SK-N-SH (cell line): ENCODE measurements at regions not wholly inside any gene's neighbourhood (a gene's known extent, or its start where the extent isn't known, plus 50 kb on each side); places are given as distances from the start of the nearest gene placed in this dataset.

Experiments used
- CTCF ChIA-PET: fragments of 300-600, 350-600 bp; formaldehyde crosslinking; extraction: SDS; loops from one replicate; lab custom pipeline; 2021; lab: Yijun Ruan, JAX
- POLR2A ChIA-PET: fragments of 350-600 bp; sonication (Branson Sonifier 250); formaldehyde crosslinking; extraction: SDS; loops from one replicate; lab custom pipeline; 2020; ENCODE audit warnings: antibody characterized with exemption, inconsistent platforms; lab: Yijun Ruan, JAX
- DNase-seq: peaks from one replicate; pipeline ENCODE4 v3.0.0; 2012
- H2AFZ ChIP-seq: fragments of 200-600 bp; sonication (generic); 2 replicates; pipeline ENCODE4 v1.8.1; 2016; ENCODE audit warnings: antibody characterized with exemption, mild to moderate bottlenecking, low read depth
- H3F3A ChIP-seq: fragments of 200-600 bp; sonication (generic); replicated peaks from 2 replicates; pipeline ENCODE3; 2016; ENCODE audit warnings: antibody characterized with exemption, mild to moderate bottlenecking; ENCODE audit not compliant: insufficient read depth
- H3K27ac ChIP-seq, 2 experiments: fragments of 200-500 bp in 1 of 2; fragments of 200-600 bp in 1 of 2; sonication (Bioruptor generic) in 1 of 2; sonication (generic), shearing (Covaris generic) in 1 of 2; 2 replicates each; pipeline versions ENCODE4 v1.5.1 to v1.6.1; 2014 to 2016; ENCODE audit warnings: low read depth in 2 of 2, inconsistent platforms in 1 of 2, low read length in 1 of 2, mild to moderate bottlenecking in 1 of 2, mixed read lengths in 1 of 2
- H3K27me3 ChIP-seq: fragments of 200-600 bp; sonication (generic), shearing (Covaris generic); 2 replicates; pipeline ENCODE4 v1.6.1; 2016; ENCODE audit warnings: mixed run types; ENCODE audit not compliant: insufficient read depth
- H3K36me3 ChIP-seq, 2 experiments: fragments of 200-500 bp in 1 of 2; fragments of 200-600 bp in 1 of 2; sonication (Bioruptor generic) in 1 of 2; sonication (generic) in 1 of 2; replicated peaks in 1 of 2; 2 replicates each; pipeline versions ENCODE3 to v1.5.1; 2014 to 2016; ENCODE audit warnings: low read length in 1 of 2, mild to moderate bottlenecking in 1 of 2; ENCODE audit not compliant: insufficient read depth in 2 of 2, control insufficient read depth in 1 of 2
- H3K4me1 ChIP-seq, 2 experiments: fragments of 200-500 bp in 1 of 2; fragments of 200-600 bp in 1 of 2; sonication (Bioruptor generic) in 1 of 2; sonication (generic), shearing (Covaris generic) in 1 of 2; 2 replicates each; pipeline versions ENCODE4 v1.5.1 to v1.6.1; 2014 to 2016; ENCODE audit warnings: low read depth in 1 of 2, low read length in 1 of 2, mixed run types in 1 of 2; ENCODE audit not compliant: insufficient read depth in 2 of 2, control insufficient read depth in 1 of 2
- H3K4me2 ChIP-seq: fragments of 200-600 bp; sonication (generic), shearing (Covaris generic); 2 replicates; pipeline ENCODE4 v1.6.1; 2017; ENCODE audit warnings: mixed run types
- H3K4me3 ChIP-seq, 2 experiments: fragments of 200-500 bp in 1 of 2; fragments of 200-600 bp in 1 of 2; sonication (Bioruptor generic) in 1 of 2; sonication (generic), shearing (Covaris generic) in 1 of 2; 2 replicates each; pipeline versions ENCODE4 v1.5.1 to v1.8.1; 2014 to 2016; ENCODE audit warnings: low read depth in 2 of 2, inconsistent platforms in 1 of 2, low read length in 1 of 2, mild to moderate bottlenecking in 1 of 2, mixed read lengths in 1 of 2, moderate library complexity in 1 of 2
- H3K79me2 ChIP-seq: fragments of 200-600 bp; sonication (generic); 2 replicates; pipeline ENCODE4 v1.8.1; 2017; ENCODE audit warnings: mild to moderate bottlenecking; ENCODE audit not compliant: insufficient read depth
- H3K9ac ChIP-seq: fragments of 200-600 bp; sonication (generic); 2 replicates; pipeline ENCODE4 v1.6.1; 2017; ENCODE audit warnings: mixed run types
- H3K9me2 ChIP-seq: fragments of 200-600 bp; sonication (generic); 2 replicates; pipeline ENCODE4 v1.6.1; 2017; ENCODE audit warnings: mixed run types
- H3K9me3 ChIP-seq: fragments of 200-600 bp; sonication (generic); 2 replicates; pipeline ENCODE4 v1.6.1; 2017; ENCODE audit warnings: mixed run types, mild to moderate bottlenecking, moderate library complexity
- H4K20me1 ChIP-seq: fragments of 200-600 bp; sonication (generic); 2 replicates; pipeline ENCODE4 v1.6.1; 2017; ENCODE audit warnings: mild to moderate bottlenecking, mixed run types; ENCODE audit not compliant: insufficient read depth
- CHD2 ChIP-seq: fragments of 150-350 bp; IDR thresholded peaks from 2 replicates; pipeline ENCODE4 v1.6.1; 2018; ENCODE audit warnings: low read length; ENCODE audit not compliant: partially characterized antibody
- EP300 ChIP-seq, 2 experiments: IDR thresholded peaks; 2 replicates each; pipeline versions ENCODE4 v1.4.0 to v1.6.1; 2012; ENCODE audit warnings: borderline replicate concordance in 1 of 2, low read depth in 1 of 2, low read length in 1 of 2
- EZH2phosphoT487 ChIP-seq: fragments of 200-600 bp; sonication (generic); IDR thresholded peaks from 2 replicates; pipeline ENCODE4 v1.6.1; 2017; ENCODE audit warnings: low read depth, mixed run types, mild to moderate bottlenecking, antibody characterized with exemption, moderate library complexity, borderline replicate concordance
- FOSL2 ChIP-seq: IDR thresholded peaks from 2 replicates; pipeline ENCODE4 v1.4.0; 2012; ENCODE audit warnings: low read depth, mild to moderate bottlenecking, moderate library complexity, borderline replicate concordance
- FOXJ3 ChIP-seq: sonication (generic); formaldehyde crosslinking; IDR thresholded peaks from 2 replicates; pipeline ENCODE4 v1.5.1; 2020; ENCODE audit warnings: mild to moderate bottlenecking, missing genetic modification reagents
- GATA2 ChIP-seq: sonication (generic); formaldehyde crosslinking; IDR thresholded peaks from 2 replicates; pipeline ENCODE4 v1.5.0; 2020; ENCODE audit warnings: mild to moderate bottlenecking, missing genetic modification reagents
- MEF2A ChIP-seq: IDR thresholded peaks from 2 replicates; pipeline ENCODE4 v1.4.0; 2012; ENCODE audit warnings: low read depth, borderline replicate concordance
- MXI1 ChIP-seq: IDR thresholded peaks from 2 replicates; pipeline ENCODE4 v1.6.1; 2012; ENCODE audit warnings: mild to moderate bottlenecking, low read depth, low read length, improper control_type of control experiment
- NRF1 ChIP-seq: IDR thresholded peaks from 2 replicates; pipeline ENCODE4 v1.6.1; 2012; ENCODE audit warnings: low read depth, mild to moderate bottlenecking, low read length
- RAD21 ChIP-seq: IDR thresholded peaks from 2 replicates; pipeline ENCODE4 v1.6.1; 2012; ENCODE audit warnings: mild to moderate bottlenecking, low read length
- RFX5 ChIP-seq: IDR thresholded peaks from 2 replicates; pipeline ENCODE4 v1.6.1; 2012; ENCODE audit warnings: mild to moderate bottlenecking, improper control_type of control experiment, low read length
- SMC3 ChIP-seq: IDR thresholded peaks from 2 replicates; pipeline ENCODE4 v1.6.1; 2012; ENCODE audit warnings: low read depth, low read length, improper control_type of control experiment
- TAF1 ChIP-seq: IDR thresholded peaks from 2 replicates; pipeline ENCODE4 v1.6.1; 2012; ENCODE audit warnings: low read depth, mild to moderate bottlenecking, low read length, moderate library complexity, borderline replicate concordance
- TCF12 ChIP-seq: IDR thresholded peaks from 2 replicates; pipeline ENCODE4 v1.4.0; 2012
- WGBS: methylation state at CpG from one replicate; pipeline ENCODE4 v1.1.6; 2017; ENCODE audit warnings: low lambda C conversion rate; 5-methylcytosine and 5-hydroxymethylcytosine counted together
- TF ChIP-seq, protein P1 (sequence below): IDR thresholded peaks from 2 replicates; pipeline ENCODE4 v1.4.0; 2012; ENCODE audit warnings: low read depth, borderline replicate concordance
- TF ChIP-seq, protein P2 (sequence below): IDR thresholded peaks from 2 replicates; pipeline ENCODE4 v1.6.1; 2012; ENCODE audit warnings: mild to moderate bottlenecking, low read depth, low read length, moderate library complexity
- TF ChIP-seq, protein P3 (sequence below): fragments of 150-350 bp; IDR thresholded peaks from 2 replicates; pipeline ENCODE4 v1.6.1; 2016; ENCODE audit warnings: mild to moderate bottlenecking, low read depth, low read length
- TF ChIP-seq, protein P4 (sequence below): IDR thresholded peaks from 2 replicates; pipeline ENCODE4 v1.4.0; 2012; ENCODE audit warnings: low read depth

DNA sequence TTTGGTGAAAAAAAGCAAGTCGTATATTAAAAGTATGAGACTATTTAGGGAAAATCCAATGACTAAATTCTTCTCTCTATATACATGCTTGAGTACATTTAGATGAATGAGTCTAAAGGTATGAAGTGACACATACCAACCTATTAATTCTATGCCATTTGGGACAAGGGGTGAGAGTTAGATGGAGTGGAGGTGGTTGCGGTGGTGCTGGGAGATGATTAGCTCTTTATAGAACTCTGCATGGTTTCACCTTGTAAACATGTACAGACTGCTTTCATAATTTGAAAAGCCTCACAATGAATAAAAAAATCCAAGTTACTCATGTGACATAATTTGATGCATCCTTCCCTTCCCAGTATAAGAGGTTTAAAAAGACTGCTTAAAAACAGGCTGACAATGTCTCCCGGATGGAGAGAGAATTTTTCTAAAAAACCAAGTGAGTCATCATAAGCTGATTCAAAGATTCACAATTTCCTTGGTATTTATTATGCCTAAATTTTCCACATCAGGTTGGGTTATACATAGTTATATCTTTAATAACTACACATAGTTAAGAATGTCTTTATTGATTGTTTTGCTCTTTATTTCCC is 572.8 kb downstream of the REEP3 start:
- WGBS: 40% methylated on average over 3 of the region's 3 CpGs
- Histone ChIP-seq H3K36me3 (no peaks in the 10 kb centered on the region), H3K9me3 (no peaks in the 10 kb centered on the region), H4K20me1 (no peaks in the 10 kb centered on the region), H3K4me1 (no peaks in the 10 kb centered on the region), H3K9ac (no peak overlapping the region), H2AFZ (no peak overlapping the region; the same call in 1 of the 2 replicates), H3K4me3 (no peak overlapping the region), H3F3A (peaks cover 4% of the 10 kb centered on the region), H3K4me2 (no peak overlapping the region), H3K9me2 (no peaks in the 10 kb centered on the region), H3K79me2 (no peaks in the 10 kb centered on the region), H3K27me3 (no peaks in the 10 kb centered on the region), H3K27ac (0 out of 4 replicates have a peak overlapping the region, but pooled peaks of 1 of the 2 experiments have one; percentile 3)
- CTCF ChIA-PET: no interaction called here
- POLR2A ChIA-PET: no interaction called here
- no peak for TF ChIP-seq TAF1
- no peak for TF ChIP-seq EZH2phosphoT487
- no peak for TF ChIP-seq RFX5
- TF ChIP-seq, protein P1, sequence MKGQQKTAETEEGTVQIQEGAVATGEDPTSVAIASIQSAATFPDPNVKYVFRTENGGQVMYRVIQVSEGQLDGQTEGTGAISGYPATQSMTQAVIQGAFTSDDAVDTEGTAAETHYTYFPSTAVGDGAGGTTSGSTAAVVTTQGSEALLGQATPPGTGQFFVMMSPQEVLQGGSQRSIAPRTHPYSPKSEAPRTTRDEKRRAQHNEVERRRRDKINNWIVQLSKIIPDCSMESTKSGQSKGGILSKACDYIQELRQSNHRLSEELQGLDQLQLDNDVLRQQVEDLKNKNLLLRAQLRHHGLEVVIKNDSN: no peak
- no peak for TF ChIP-seq MXI1
- TF ChIP-seq, protein P2, sequence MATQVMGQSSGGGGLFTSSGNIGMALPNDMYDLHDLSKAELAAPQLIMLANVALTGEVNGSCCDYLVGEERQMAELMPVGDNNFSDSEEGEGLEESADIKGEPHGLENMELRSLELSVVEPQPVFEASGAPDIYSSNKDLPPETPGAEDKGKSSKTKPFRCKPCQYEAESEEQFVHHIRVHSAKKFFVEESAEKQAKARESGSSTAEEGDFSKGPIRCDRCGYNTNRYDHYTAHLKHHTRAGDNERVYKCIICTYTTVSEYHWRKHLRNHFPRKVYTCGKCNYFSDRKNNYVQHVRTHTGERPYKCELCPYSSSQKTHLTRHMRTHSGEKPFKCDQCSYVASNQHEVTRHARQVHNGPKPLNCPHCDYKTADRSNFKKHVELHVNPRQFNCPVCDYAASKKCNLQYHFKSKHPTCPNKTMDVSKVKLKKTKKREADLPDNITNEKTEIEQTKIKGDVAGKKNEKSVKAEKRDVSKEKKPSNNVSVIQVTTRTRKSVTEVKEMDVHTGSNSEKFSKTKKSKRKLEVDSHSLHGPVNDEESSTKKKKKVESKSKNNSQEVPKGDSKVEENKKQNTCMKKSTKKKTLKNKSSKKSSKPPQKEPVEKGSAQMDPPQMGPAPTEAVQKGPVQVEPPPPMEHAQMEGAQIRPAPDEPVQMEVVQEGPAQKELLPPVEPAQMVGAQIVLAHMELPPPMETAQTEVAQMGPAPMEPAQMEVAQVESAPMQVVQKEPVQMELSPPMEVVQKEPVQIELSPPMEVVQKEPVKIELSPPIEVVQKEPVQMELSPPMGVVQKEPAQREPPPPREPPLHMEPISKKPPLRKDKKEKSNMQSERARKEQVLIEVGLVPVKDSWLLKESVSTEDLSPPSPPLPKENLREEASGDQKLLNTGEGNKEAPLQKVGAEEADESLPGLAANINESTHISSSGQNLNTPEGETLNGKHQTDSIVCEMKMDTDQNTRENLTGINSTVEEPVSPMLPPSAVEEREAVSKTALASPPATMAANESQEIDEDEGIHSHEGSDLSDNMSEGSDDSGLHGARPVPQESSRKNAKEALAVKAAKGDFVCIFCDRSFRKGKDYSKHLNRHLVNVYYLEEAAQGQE: no peak
- TF ChIP-seq EP300 (IDR thresholded peaks at IDR 0.05; ENCODE audit: borderline replicate concordance in 1 of 2, low read depth in 1 of 2, low read length in 1 of 2): no peak
- TF ChIP-seq, protein P3, sequence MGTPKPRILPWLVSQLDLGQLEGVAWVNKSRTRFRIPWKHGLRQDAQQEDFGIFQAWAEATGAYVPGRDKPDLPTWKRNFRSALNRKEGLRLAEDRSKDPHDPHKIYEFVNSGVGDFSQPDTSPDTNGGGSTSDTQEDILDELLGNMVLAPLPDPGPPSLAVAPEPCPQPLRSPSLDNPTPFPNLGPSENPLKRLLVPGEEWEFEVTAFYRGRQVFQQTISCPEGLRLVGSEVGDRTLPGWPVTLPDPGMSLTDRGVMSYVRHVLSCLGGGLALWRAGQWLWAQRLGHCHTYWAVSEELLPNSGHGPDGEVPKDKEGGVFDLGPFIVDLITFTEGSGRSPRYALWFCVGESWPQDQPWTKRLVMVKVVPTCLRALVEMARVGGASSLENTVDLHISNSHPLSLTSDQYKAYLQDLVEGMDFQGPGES: no peak
- TF ChIP-seq RAD21: no peak
- no peak for TF ChIP-seq FOSL2
- no peak for TF ChIP-seq FOXJ3
- TF ChIP-seq MEF2A: no peak
- no peak for TF ChIP-seq SMC3
- no peak for TF ChIP-seq TCF12
- TF ChIP-seq, protein P4, sequence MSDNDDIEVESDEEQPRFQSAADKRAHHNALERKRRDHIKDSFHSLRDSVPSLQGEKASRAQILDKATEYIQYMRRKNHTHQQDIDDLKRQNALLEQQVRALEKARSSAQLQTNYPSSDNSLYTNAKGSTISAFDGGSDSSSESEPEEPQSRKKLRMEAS: no peak
- TF ChIP-seq NRF1: no peak
- TF ChIP-seq CHD2: no peak
- TF ChIP-seq GATA2 (CRISPR knock-in tag): no peak
- DNase-seq: no peak
